GM23338 (cell line): ENCODE measurements at regions not wholly inside any gene's neighbourhood (a gene's known extent, or its start where the extent isn't known, plus 50 kb on each side); places are given as distances from the start of the nearest gene placed in this dataset.

ENCODE experiments used
- ATAC-seq: fragments of 200-7000 bp; cut with Tn5 transposase; 3 replicates; pipeline ENCODE4 v1.9.1; 2020
- DNase-seq: peaks from one replicate; pipeline ENCODE4 v3.0.0-alpha.2; 2015; ENCODE audit warnings: low spot score
- H2AFZ ChIP-seq: fragments of 200-600 bp; sonication (generic); 2 replicates; pipeline ENCODE4 v1.8.0; 2016; ENCODE audit warnings: antibody characterized with exemption, mild to moderate bottlenecking, moderate library complexity
- H3F3A ChIP-seq: fragments of 200-600 bp; sonication (generic); replicated peaks from 2 replicates; pipeline ENCODE4 v1.8.0; 2017; ENCODE audit warnings: antibody characterized with exemption, mixed run types, low read depth
- H3K27ac ChIP-seq: fragments of 200-600 bp; sonication (generic); 2 replicates; pipeline ENCODE4 v1.6.1; 2016; ENCODE audit warnings: low read depth
- H3K27me3 ChIP-seq: fragments of 200-600 bp; sonication (generic); 2 replicates; pipeline ENCODE4 v1.8.0; 2016; ENCODE audit warnings: mild to moderate bottlenecking, mixed run types, moderate library complexity; ENCODE audit not compliant: insufficient read depth
- H3K36me3 ChIP-seq: fragments of 200-600 bp; sonication (generic); 2 replicates; pipeline ENCODE4 v1.8.0; 2016; ENCODE audit warnings: mild to moderate bottlenecking; ENCODE audit not compliant: insufficient read depth
- H3K4me1 ChIP-seq: fragments of 200-600 bp; sonication (generic); 2 replicates; pipeline ENCODE4 v1.8.0; 2016; ENCODE audit warnings: mild to moderate bottlenecking, moderate library complexity; ENCODE audit not compliant: insufficient read depth
- H3K4me2 ChIP-seq: fragments of 200-600 bp; sonication (generic); 2 replicates; pipeline ENCODE4 v1.7.1; 2017; ENCODE audit warnings: mixed run types
- H3K4me3 ChIP-seq: fragments of 200-600 bp; sonication (generic); 2 replicates; pipeline ENCODE4 v1.6.1; 2016; ENCODE audit warnings: mixed run types
- H3K79me2 ChIP-seq: fragments of 200-600 bp; sonication (generic); replicated peaks from 2 replicates; pipeline ENCODE4 v1.8.0; 2017; ENCODE audit warnings: mild to moderate bottlenecking; ENCODE audit not compliant: insufficient read depth
- H3K9me2 ChIP-seq: fragments of 200-600 bp; sonication (generic); 2 replicates; pipeline ENCODE4 v1.8.0; 2017; ENCODE audit not compliant: insufficient read depth
- H4K20me1 ChIP-seq: fragments of 200-600 bp; sonication (generic); replicated peaks from 2 replicates; pipeline ENCODE4 v1.8.0; 2017; ENCODE audit warnings: mild to moderate bottlenecking; ENCODE audit not compliant: insufficient read depth
- H3K27ac Mint-ChIP-seq: 2 replicates; pipeline ENCODE4 v1.8.0; 2020; ENCODE audit warnings: inconsistent platforms, mild to moderate bottlenecking, moderate library complexity, mixed read lengths
- H3K27me3 Mint-ChIP-seq: 3 replicates; pipeline ENCODE4 v1.8.0; 2022; ENCODE audit warnings: low read depth, mild to moderate bottlenecking, moderate library complexity, mixed read lengths, inconsistent platforms; ENCODE audit not compliant: insufficient read depth, poor library complexity
- H3K36me3 Mint-ChIP-seq: 3 replicates; pipeline ENCODE4 v1.8.0; 2021; ENCODE audit warnings: low read depth, mild to moderate bottlenecking, inconsistent platforms, moderate library complexity, mixed read lengths
- H3K4me1 Mint-ChIP-seq: 3 replicates; pipeline ENCODE4 v1.8.0; 2020; ENCODE audit warnings: mild to moderate bottlenecking, inconsistent platforms, mixed read lengths
- H3K4me3 Mint-ChIP-seq: 3 replicates; pipeline ENCODE4 v1.8.0; 2021; ENCODE audit warnings: moderate library complexity, mild to moderate bottlenecking, inconsistent platforms, mixed read lengths
- H3K9me3 Mint-ChIP-seq: 3 replicates; pipeline ENCODE4 v1.8.0; 2020; ENCODE audit warnings: moderate library complexity, mild to moderate bottlenecking, inconsistent platforms, mixed read lengths
- CREB1 ChIP-seq: fragments of 250-450 bp; sonication (Bioruptor Pico); IDR thresholded peaks from 2 replicates; pipeline ENCODE4 v1.5.0; 2020; ENCODE audit warnings: low read depth, mild to moderate bottlenecking, moderate library complexity
- ETS1 ChIP-seq: IDR thresholded peaks from 2 replicates; pipeline ENCODE4 v1.6.1; 2016; ENCODE audit warnings: antibody characterized with exemption
- EZH2 ChIP-seq: fragments of 200-600 bp; sonication (generic); IDR thresholded peaks from one replicate; pipeline ENCODE4 v1.8.0; 2017; ENCODE audit warnings: antibody characterized with exemption, mild to moderate bottlenecking, low read depth; ENCODE audit not compliant: unreplicated experiment
- EZH2phosphoT487 ChIP-seq: fragments of 200-600 bp; sonication (generic); IDR thresholded peaks from one replicate; pipeline ENCODE4 v1.8.1; 2018; ENCODE audit warnings: antibody characterized with exemption; ENCODE audit not compliant: unreplicated experiment
- NANOG ChIP-seq: IDR thresholded peaks from 2 replicates; pipeline ENCODE4 v1.6.1; 2016; ENCODE audit warnings: antibody characterized with exemption, borderline replicate concordance
- REST ChIP-seq: IDR thresholded peaks from one replicate; pipeline ENCODE4 v1.6.1; 2018; ENCODE audit warnings: antibody characterized with exemption; ENCODE audit not compliant: unreplicated experiment
- STAT1 ChIP-seq: IDR thresholded peaks from one replicate; pipeline ENCODE4 v1.6.1; 2016; ENCODE audit warnings: antibody characterized with exemption; ENCODE audit not compliant: unreplicated experiment
- ZNF331 ChIP-seq: fragments of 250-450 bp; sonication (Bioruptor Pico); IDR thresholded peaks from 2 replicates; pipeline ENCODE4 v1.5.0; 2020; ENCODE audit warnings: low read depth, mild to moderate bottlenecking, moderate library complexity

DNA sequence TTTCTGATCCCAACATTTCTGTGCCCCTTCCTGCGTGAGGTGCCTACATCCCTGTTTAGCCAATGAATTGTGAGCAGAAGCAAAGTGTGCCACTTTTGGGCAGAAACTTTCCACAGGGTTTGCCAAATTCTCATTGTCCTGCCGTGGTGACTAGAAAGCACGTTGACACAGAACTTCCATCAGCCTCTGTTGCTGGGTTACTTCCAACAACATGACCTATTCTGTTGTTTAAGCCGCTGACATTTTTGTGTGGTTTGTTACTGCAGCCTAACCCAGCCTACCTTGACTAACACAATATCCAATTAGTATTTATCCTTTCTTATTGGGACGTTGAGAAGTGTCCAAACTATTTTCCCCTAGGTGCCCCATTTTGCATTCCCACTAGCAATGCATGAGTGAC lies 136.8 kb downstream of the URB2 start (continued):
- TF ChIP-seq REST = no peak
- no peak for TF ChIP-seq STAT1
- TF ChIP-seq CREB1 (CRISPR knock-in tag) = no peak
- TF ChIP-seq EZH2 = no peak

DNA sequence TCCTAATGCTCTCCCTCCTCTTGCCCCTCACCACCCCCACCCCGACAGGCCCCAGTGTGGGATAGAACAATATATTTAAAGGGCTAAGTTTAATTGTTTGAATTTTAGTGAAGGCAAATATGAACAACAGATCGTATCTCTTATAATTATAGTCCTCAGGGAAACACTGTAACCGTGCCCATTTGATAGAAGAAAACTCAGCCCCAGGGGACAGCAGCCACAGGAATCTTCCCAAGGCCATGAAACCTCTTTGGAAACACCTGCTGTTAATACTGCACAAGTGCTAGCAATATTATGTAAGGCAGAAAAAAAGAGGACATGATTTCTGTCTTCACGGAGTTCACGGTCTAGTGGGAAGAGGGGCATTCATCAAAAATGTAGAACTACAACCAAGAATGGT lies 142.2 kb downstream of the URB2 start:
- Histone ChIP-seq H3K9me2 (no peaks in the 10 kb centered on the region), H3K4me2 (no peak overlapping the region), H4K20me1 (no peaks in the 10 kb centered on the region), H3K4me3 (no peak overlapping the region), H3K27ac (no peak overlapping the region), H3K27me3 (no peaks in the 10 kb centered on the region), H3K79me2 (no peaks in the 10 kb centered on the region), H3K4me1 (no peaks in the 10 kb centered on the region), H3K36me3 (no peaks in the 10 kb centered on the region), H2AFZ (no peak overlapping the region; the same call in 1 of the 2 replicates), H3F3A (no peaks in the 10 kb centered on the region)
- H3K27ac Mint-ChIP-seq = no peak overlapping the region
- H3K36me3 Mint-ChIP-seq = no peaks in the 10 kb centered on the region
- TF ChIP-seq NANOG = no peak
- TF ChIP-seq ZNF331 (CRISPR knock-in tag) = no peak
- TF ChIP-seq ETS1 = no peak
- H3K9me3 Mint-ChIP-seq = no peaks in the 10 kb centered on the region
- ATAC-seq (no peak), DNase-seq (no peak)
- H3K4me3 Mint-ChIP-seq = no peak overlapping the region
- peaks cover 3% of the 10 kb centered on the region; the same call in 1 of the 3 replicates for H3K4me1 Mint-ChIP-seq
- peaks cover 5% of the 10 kb centered on the region for H3K27me3 Mint-ChIP-seq

- ATAC-seq (no peak), DNase-seq (no peak)
- H3K4me2 ChIP-seq = no peak overlapping the region
- Mint-ChIP-seq H3K27me3 (peaks cover 5% of the 10 kb centered on the region), H3K36me3 (no peaks in the 10 kb centered on the region), H3K4me3 (no peak overlapping the region), H3K9me3 (no peaks in the 10 kb centered on the region), H3K4me1 (peaks cover 3% of the 10 kb centered on the region; the same call in 1 of the 3 replicates), H3K27ac (no peak overlapping the region)
- no peaks in the 10 kb centered on the region for H3K9me2 ChIP-seq
- no peak overlapping the region; the same call in 1 of the 2 replicates for H2AFZ ChIP-seq
- no peak overlapping the region for H3K27ac ChIP-seq
- no peaks in the 10 kb centered on the region for H3K79me2 ChIP-seq
- no peaks in the 10 kb centered on the region for H3K36me3 ChIP-seq
- H4K20me1 ChIP-seq = no peaks in the 10 kb centered on the region
- no peak for TF ChIP-seq EZH2phosphoT487
- H3F3A ChIP-seq = no peaks in the 10 kb centered on the region
- no peak overlapping the region for H3K4me3 ChIP-seq
- H3K27me3 ChIP-seq = no peaks in the 10 kb centered on the region
- H3K4me1 ChIP-seq = no peaks in the 10 kb centered on the region
Observed at GRCh38 chr1:229769006-229769405, 143.0 kb downstream of the URB2 start.
